Smooth muscle cell (in vitro differentiated cells): ENCODE measurements at regions not wholly inside any gene's neighbourhood (a gene's known extent, or its start where the extent isn't known, plus 50 kb on each side); places are given as distances from the start of the nearest gene placed in this dataset.

Experiments used
- DNase-seq: peaks from one replicate; lab custom pipeline; 2025; ENCODE audit not compliant: unreplicated experiment; lab: John Stamatoyannopoulos, UW
- H2AFZ ChIP-seq: fragments of 200-600 bp; sonication (generic); 2 replicates; pipeline ENCODE4 v1.6.0; 2016; ENCODE audit warnings: antibody characterized with exemption, low read depth, mild to moderate bottlenecking
- H3F3A ChIP-seq: fragments of 200-600 bp; sonication (generic); 2 replicates; pipeline ENCODE4 v1.6.0; 2017; ENCODE audit warnings: antibody characterized with exemption, low read depth
- H3K27ac ChIP-seq: fragments of 200-600 bp; sonication (generic); 2 replicates; pipeline ENCODE4 v1.5.1; 2016; ENCODE audit warnings: low read depth, mild to moderate bottlenecking
- H3K27me3 ChIP-seq: fragments of 200-600 bp; sonication (generic); 2 replicates; pipeline ENCODE4 v1.6.1; 2016; ENCODE audit warnings: low read depth, mild to moderate bottlenecking
- H3K36me3 ChIP-seq: fragments of 200-600 bp; sonication (generic); 2 replicates; pipeline ENCODE4 v1.5.1; 2016; ENCODE audit warnings: low read depth
- H3K4me1 ChIP-seq: fragments of 200-600 bp; sonication (generic); 2 replicates; pipeline ENCODE4 v1.5.1; 2016; ENCODE audit warnings: low read depth
- H3K4me2 ChIP-seq: fragments of 200-600 bp; sonication (generic); 2 replicates; pipeline ENCODE4 v1.6.0; 2016; ENCODE audit warnings: mild to moderate bottlenecking
- H3K4me3 ChIP-seq: fragments of 200-600 bp; sonication (generic); 2 replicates; pipeline ENCODE4 v1.5.1; 2016; ENCODE audit warnings: mild to moderate bottlenecking
- H3K79me2 ChIP-seq: fragments of 200-600 bp; sonication (generic); 2 replicates; pipeline ENCODE4 v1.6.0; 2016; ENCODE audit warnings: low read depth, mild to moderate bottlenecking
- H3K9ac ChIP-seq: fragments of 200-600 bp; sonication (generic); 2 replicates; pipeline ENCODE4 v1.6.0; 2016; ENCODE audit warnings: low read depth
- H3K9me3 ChIP-seq: fragments of 200-600 bp; sonication (generic); replicated peaks from 2 replicates; pipeline ENCODE4 v1.5.1; 2016; ENCODE audit warnings: low read depth
- H4K20me1 ChIP-seq: fragments of 200-600 bp; sonication (generic); 2 replicates; pipeline ENCODE4 v1.6.0; 2016; ENCODE audit warnings: low read depth
- CTCF ChIP-seq: fragments of 200-600 bp; sonication (generic); IDR thresholded peaks from 2 replicates; pipeline ENCODE4 v1.5.1; 2017; ENCODE audit warnings: borderline replicate concordance, mild to moderate bottlenecking, antibody characterized with exemption; ENCODE audit not compliant: insufficient read depth, poor library complexity, severe bottlenecking
- WGBS: methylation state at CpG from one replicate; pipeline ENCODE4 v1.1.7; 2016; ENCODE audit warnings: low lambda C conversion rate; 5-methylcytosine and 5-hydroxymethylcytosine counted together

GRCh38 chr18:29307231-29307630 is 1130.3 kb upstream of the CDH2 start:
- Histone ChIP-seq H4K20me1 (no peaks in the 10 kb centered on the region), H3K79me2 (no peaks in the 10 kb centered on the region), H3K27ac (no peak overlapping the region), H3K9ac (no peak overlapping the region), H3K4me1 (no peaks in the 10 kb centered on the region), H3K4me3 (no peak overlapping the region), H3K9me3 (no peaks in the 10 kb centered on the region), H3K36me3 (no peaks in the 10 kb centered on the region), H2AFZ (no peak overlapping the region), H3F3A (no peaks in the 10 kb centered on the region), H3K27me3 (peaks cover 16% of the 10 kb centered on the region), H3K4me2 (no peak overlapping the region)
- WGBS = 81% methylated on average over 2 of the region's 2 CpGs
- no peak for DNase-seq
- TF ChIP-seq CTCF = no peak

GRCh38 chr18:29305516-29305915 is 1128.6 kb upstream of the CDH2 start:
- no peaks in the 10 kb centered on the region for H3K4me1 ChIP-seq
- no peak for DNase-seq
- no peak overlapping the region for H3K4me3 ChIP-seq
- WGBS = 63% methylated on average over 3 of the region's 3 CpGs
- no peak for TF ChIP-seq CTCF
- no peak overlapping the region for H3K4me2 ChIP-seq
- H4K20me1 ChIP-seq = no peaks in the 10 kb centered on the region
- H3F3A ChIP-seq = no peaks in the 10 kb centered on the region
- no peaks in the 10 kb centered on the region for H3K79me2 ChIP-seq
- no peak overlapping the region for H3K9ac ChIP-seq
- no peak overlapping the region for H2AFZ ChIP-seq
- no peak overlapping the region for H3K27ac ChIP-seq
- H3K36me3 ChIP-seq = no peaks in the 10 kb centered on the region
- peaks cover 8% of the 10 kb centered on the region for H3K27me3 ChIP-seq
- H3K9me3 ChIP-seq = no peaks in the 10 kb centered on the region

GRCh38 chr18:29301048-29301447 is 1124.1 kb upstream of the CDH2 start:
- Histone ChIP-seq H3K4me2 (no peak overlapping the region), H3K9ac (no peak overlapping the region), H3K27me3 (peaks cover 8% of the 10 kb centered on the region), H3K27ac (no peak overlapping the region), H3K36me3 (no peaks in the 10 kb centered on the region), H3F3A (no peaks in the 10 kb centered on the region), H3K9me3 (no peaks in the 10 kb centered on the region), H3K4me1 (no peaks in the 10 kb centered on the region), H4K20me1 (no peaks in the 10 kb centered on the region), H3K79me2 (no peaks in the 10 kb centered on the region), H3K4me3 (no peak overlapping the region), H2AFZ (no peak overlapping the region)
- DNase-seq = no peak
- whole genome bisulfite sequencing = 93% methylated on average over 3 of the region's 3 CpGs
- TF ChIP-seq CTCF = no peak

GRCh38 chr18:29285471-29285870 is 1108.5 kb upstream of the CDH2 start:
- Histone ChIP-seq H3K9me3 (no peaks in the 10 kb centered on the region), H3K79me2 (no peaks in the 10 kb centered on the region), H3K36me3 (no peaks in the 10 kb centered on the region), H3K4me1 (no peaks in the 10 kb centered on the region), H3K9ac (no peak overlapping the region), H3K4me3 (no peak overlapping the region), H3K27ac (no peak overlapping the region), H3F3A (no peaks in the 10 kb centered on the region), H3K27me3 (no peaks in the 10 kb centered on the region), H4K20me1 (no peaks in the 10 kb centered on the region), H3K4me2 (no peak overlapping the region), H2AFZ (no peak overlapping the region)
- no peak for DNase-seq
- 93% methylated on average over 2 of the region's 2 CpGs for WGBS
- no peak for TF ChIP-seq CTCF
